HEK293T (cell line): ENCODE measurements at regions not wholly inside any gene's neighbourhood (a gene's known extent, or its start where the extent isn't known, plus 50 kb on each side); places are given as distances from the start of the nearest gene placed in this dataset.

Experiments used
- ARNT ChIP-seq: fragments of 450-650 bp; IDR thresholded peaks from 2 replicates; pipeline ENCODE4 v1.6.1; 2017; ENCODE audit warnings: mild to moderate bottlenecking
- BHLHE40 ChIP-seq: fragments of 450-650 bp; IDR thresholded peaks from 2 replicates; pipeline ENCODE4 v1.6.1; 2016; ENCODE audit warnings: mild to moderate bottlenecking, moderate library complexity, borderline replicate concordance
- CTBP1 ChIP-seq: fragments of 450-650 bp; IDR thresholded peaks from 2 replicates; pipeline ENCODE4 v1.6.1; 2016; ENCODE audit warnings: borderline replicate concordance
- ELF4 ChIP-seq: fragments of 450-650 bp; IDR thresholded peaks from 2 replicates; pipeline ENCODE4 v1.6.1; 2017; ENCODE audit warnings: antibody characterized with exemption
- FOXA1 ChIP-seq: fragments of 450-650 bp; IDR thresholded peaks from 2 replicates; pipeline ENCODE4 v1.6.1; 2016; ENCODE audit warnings: mild to moderate bottlenecking
- FOXK2 ChIP-seq: fragments of 450-650 bp; IDR thresholded peaks from 2 replicates; pipeline ENCODE4 v1.6.1; 2016; ENCODE audit warnings: mild to moderate bottlenecking
- L3MBTL2 ChIP-seq: fragments of 450-650 bp; conservative IDR thresholded peaks from 2 replicates; pipeline ENCODE4 v1.6.1; 2016; ENCODE audit warnings: mild to moderate bottlenecking
- NFRKB ChIP-seq: fragments of 450-650 bp; IDR thresholded peaks from 2 replicates; pipeline ENCODE4 v1.6.1; 2016; ENCODE audit warnings: mild to moderate bottlenecking, moderate library complexity
- SP1 ChIP-seq: fragments of 450-650 bp; IDR thresholded peaks from 2 replicates; pipeline ENCODE4 v1.6.1; 2017
- SUZ12 ChIP-seq: fragments of 450-650 bp; IDR thresholded peaks from 2 replicates; pipeline ENCODE4 v1.6.1; 2016; ENCODE audit warnings: mild to moderate bottlenecking
- TARDBP ChIP-seq: fragments of 450-650 bp; IDR thresholded peaks from 2 replicates; pipeline ENCODE4 v1.6.1; 2016
- ZNF384 ChIP-seq: fragments of 450-650 bp; IDR thresholded peaks from 2 replicates; pipeline ENCODE4 v1.6.1; 2016
- TF ChIP-seq, protein P1 (sequence below): fragments of 450-650 bp; IDR thresholded peaks from 2 replicates; pipeline ENCODE4 v1.6.1; 2016

DNA sequence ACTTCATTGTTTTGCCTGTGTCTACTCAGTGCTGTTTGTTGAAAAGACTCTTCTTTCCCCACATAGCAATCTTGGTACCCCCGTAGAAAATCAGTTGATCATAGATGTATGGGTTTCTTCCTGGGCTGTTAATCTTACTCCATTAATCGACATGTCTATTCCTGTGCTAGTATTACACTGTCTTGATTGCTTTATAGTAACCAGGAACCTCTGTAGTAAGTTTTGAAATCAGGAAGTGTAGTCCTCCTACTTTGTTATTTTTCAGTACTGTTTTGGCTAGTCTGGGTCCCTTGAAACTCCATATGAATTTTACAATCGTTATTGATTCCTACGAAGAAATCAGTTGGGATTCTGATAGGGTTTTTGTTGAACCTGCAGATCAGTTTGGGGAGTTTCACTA is 78.8 kb upstream of the FAM136A start:
- TF ChIP-seq ARNT (no peak), BHLHE40 (no peak), SUZ12 (no peak), SP1 (no peak), L3MBTL2 (no peak), NFRKB (no peak), ELF4 (no peak), FOXA1 (no peak), TARDBP (no peak), FOXK2 (no peak), ZNF384 (no peak), CTBP1 (no peak)
- TF ChIP-seq, protein P1, sequence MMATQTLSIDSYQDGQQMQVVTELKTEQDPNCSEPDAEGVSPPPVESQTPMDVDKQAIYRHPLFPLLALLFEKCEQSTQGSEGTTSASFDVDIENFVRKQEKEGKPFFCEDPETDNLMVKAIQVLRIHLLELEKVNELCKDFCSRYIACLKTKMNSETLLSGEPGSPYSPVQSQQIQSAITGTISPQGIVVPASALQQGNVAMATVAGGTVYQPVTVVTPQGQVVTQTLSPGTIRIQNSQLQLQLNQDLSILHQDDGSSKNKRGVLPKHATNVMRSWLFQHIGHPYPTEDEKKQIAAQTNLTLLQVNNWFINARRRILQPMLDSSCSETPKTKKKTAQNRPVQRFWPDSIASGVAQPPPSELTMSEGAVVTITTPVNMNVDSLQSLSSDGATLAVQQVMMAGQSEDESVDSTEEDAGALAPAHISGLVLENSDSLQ: no peak
